ENCODE measurements at regions not wholly inside any gene's neighbourhood (a gene's known extent, or its start where the extent isn't known, plus 50 kb on each side); places are given as distances from the start of the nearest gene placed in this dataset.

- no peaks in the 10 kb centered on the region for H3K27me3 ChIP-seq (ENCODE audit: insufficient read depth, poor library complexity, severe bottlenecking)
- DNase-seq (ENCODE audit: low spot score) (no peak), ATAC-seq (ENCODE audit: low read depth) (no peak)
- H3K4me1 ChIP-seq (ENCODE audit: insufficient read depth, poor library complexity, severe bottlenecking) = peaks cover 8% of the 10 kb centered on the region
- no peak overlapping the region for H3K27ac ChIP-seq (ENCODE audit: poor library complexity, severe bottlenecking)
- H3K4me3 ChIP-seq (ENCODE audit: severe bottlenecking) = no peak overlapping the region
- H3K9me3 ChIP-seq (ENCODE audit: severe bottlenecking) = no peaks in the 10 kb centered on the region
- no peak for TF ChIP-seq CTCF (IDR thresholded peaks at IDR 0.05; ENCODE audit: poor library complexity, severe bottlenecking)
- H3K36me3 ChIP-seq (ENCODE audit: low read depth) = no peaks in the 10 kb centered on the region
Observed at GRCh38 chr21:36583591-36583990, 103.7 kb upstream of the CLDN14 start.

- no peak for TF ChIP-seq CTCF (IDR thresholded peaks at IDR 0.05; ENCODE audit: poor library complexity, severe bottlenecking)
- no peak overlapping the region for H3K4me3 ChIP-seq (ENCODE audit: severe bottlenecking)
- ATAC-seq (ENCODE audit: low read depth) = no peak
- no peaks in the 10 kb centered on the region for H3K27me3 ChIP-seq (ENCODE audit: insufficient read depth, poor library complexity, severe bottlenecking)
- no peak overlapping the region for H3K27ac ChIP-seq (ENCODE audit: poor library complexity, severe bottlenecking)
- peaks cover 8% of the 10 kb centered on the region for H3K4me1 ChIP-seq (ENCODE audit: insufficient read depth, poor library complexity, severe bottlenecking)
- DNase-seq (ENCODE audit: low spot score) = no peak
- no peaks in the 10 kb centered on the region for H3K36me3 ChIP-seq (ENCODE audit: low read depth)
- no peaks in the 10 kb centered on the region for H3K9me3 ChIP-seq (ENCODE audit: severe bottlenecking)
Observed at GRCh38 chr21:36584980-36585940, 105.3 kb upstream of the CLDN14 start.

GRCh38 chr21:36587388-36587787 is 107.5 kb upstream of the CLDN14 start:
- ATAC-seq (ENCODE audit: low read depth) (peak; percentile 99), DNase-seq (ENCODE audit: low spot score) (no peak)

GRCh38 chr21:36589352-36589971 is 109.5 kb upstream of the SIM2 start:
- DNase-seq (ENCODE audit: low spot score) (no peak), ATAC-seq (ENCODE audit: low read depth) (no peak)
- no peaks in the 10 kb centered on the region for H3K9me3 ChIP-seq (ENCODE audit: severe bottlenecking)
- peaks cover 8% of the 10 kb centered on the region for H3K4me1 ChIP-seq (ENCODE audit: insufficient read depth, poor library complexity, severe bottlenecking)
- H3K27me3 ChIP-seq (ENCODE audit: insufficient read depth, poor library complexity, severe bottlenecking) = no peaks in the 10 kb centered on the region
- peak; percentile 43 for TF ChIP-seq CTCF (IDR thresholded peaks at IDR 0.05; ENCODE audit: poor library complexity, severe bottlenecking)
- H3K27ac ChIP-seq (ENCODE audit: poor library complexity, severe bottlenecking) = no peak overlapping the region
- H3K36me3 ChIP-seq (ENCODE audit: low read depth) = no peaks in the 10 kb centered on the region
- H3K4me3 ChIP-seq (ENCODE audit: severe bottlenecking) = no peak overlapping the region

More at GRCh38 chr21:36587388-36587787, 107.5 kb upstream of the CLDN14 start:
- no peak for TF ChIP-seq CTCF (IDR thresholded peaks at IDR 0.05; ENCODE audit: poor library complexity, severe bottlenecking)
- no peaks in the 10 kb centered on the region for H3K9me3 ChIP-seq (ENCODE audit: severe bottlenecking)
- H3K27ac ChIP-seq (ENCODE audit: poor library complexity, severe bottlenecking) = no peak overlapping the region
- H3K27me3 ChIP-seq (ENCODE audit: insufficient read depth, poor library complexity, severe bottlenecking) = no peaks in the 10 kb centered on the region
- H3K36me3 ChIP-seq (ENCODE audit: low read depth) = no peaks in the 10 kb centered on the region
- peaks cover 8% of the 10 kb centered on the region for H3K4me1 ChIP-seq (ENCODE audit: insufficient read depth, poor library complexity, severe bottlenecking)
- H3K4me3 ChIP-seq (ENCODE audit: severe bottlenecking) = no peak overlapping the region
